H1 (cell line): ENCODE measurements at regions not wholly inside any gene's neighbourhood (a gene's known extent, or its start where the extent isn't known, plus 50 kb on each side); places are given as distances from the start of the nearest gene placed in this dataset.

Source experiments
- CTCF ChIA-PET: fragments of 300-600 bp; sonication (Branson Sonifier 250); formaldehyde crosslinking; loops from one replicate; lab custom pipeline; 2021; ENCODE audit not compliant: partially characterized antibody; lab: Charles Lee
- POLR2A ChIA-PET: fragments of 300-600 bp; sonication (Branson Sonifier 250); formaldehyde crosslinking; loops from one replicate; lab custom pipeline; 2021; ENCODE audit warnings: inconsistent platforms; ENCODE audit not compliant: partially characterized antibody; lab: Charles Lee
- DNase-seq, 2 experiments: peaks; one replicate each; pipeline versions ENCODE4 v3.0.0 to v3.0.0-alpha.2; 2010 to 2022; ENCODE audit warnings: low spot score in 2 of 2, low read depth in 1 of 2, mixed read lengths in 1 of 2
- FAIRE-seq: peaks from 2 replicates; lab custom pipeline; 2011; peaks lifted over from hg19 to GRCh38; lab: Jason Lieb, UNC
- H2AFZ ChIP-seq: 2 replicates; pipeline ENCODE4 v1.8.1; 2012; ENCODE audit warnings: low read length, inconsistent platforms
- H2AK5ac ChIP-seq: 2 replicates; pipeline ENCODE4 v1.6.1; 2013; ENCODE audit warnings: low read depth, low read length
- H2BK120ac ChIP-seq: replicated peaks from 2 replicates; pipeline ENCODE3; 2013; ENCODE audit warnings: low read depth, low read length, inconsistent platforms
- H2BK12ac ChIP-seq: 2 replicates; pipeline ENCODE4 v1.6.1; 2013; ENCODE audit warnings: low read depth, low read length
- H2BK15ac ChIP-seq: 2 replicates; pipeline ENCODE4 v1.6.1; 2013; ENCODE audit warnings: low read length
- H2BK20ac ChIP-seq: 2 replicates; pipeline ENCODE4 v1.6.1; 2013; ENCODE audit warnings: low read length
- H2BK5ac ChIP-seq: 2 replicates; pipeline ENCODE4 v1.6.1; 2013; ENCODE audit warnings: low read depth, low read length
- H3K14ac ChIP-seq: 2 replicates; pipeline ENCODE4 v1.6.1; 2013; ENCODE audit warnings: inconsistent platforms; ENCODE audit not compliant: insufficient read length
- H3K18ac ChIP-seq: 2 replicates; pipeline ENCODE4 v1.6.1; 2013; ENCODE audit warnings: low read length; ENCODE audit errors: extremely low read depth
- H3K23ac ChIP-seq: 2 replicates; pipeline ENCODE4 v1.6.1; 2013; ENCODE audit warnings: inconsistent platforms; ENCODE audit not compliant: insufficient read length
- H3K23me2 ChIP-seq: 2 replicates; pipeline ENCODE4 v1.6.1; 2013; ENCODE audit warnings: low read depth, low read length
- H3K27ac ChIP-seq: 2 replicates; pipeline ENCODE4 v1.6.1; 2011; ENCODE audit warnings: low read depth, low read length, inconsistent platforms
- H3K27me3 ChIP-seq, 4 experiments: replicated peaks in 1 of 4; 1 replicate in 1 of 4; 2 replicates in 3 of 4; pipeline versions ENCODE4 v1.6.1 to v1.8.1; 2011 to 2013; ENCODE audit warnings: low read length in 3 of 4, mild to moderate bottlenecking in 3 of 4, inconsistent platforms in 2 of 4, mixed read lengths in 2 of 4, moderate library complexity in 1 of 4; ENCODE audit not compliant: control insufficient read depth in 3 of 4, insufficient read depth in 3 of 4; ENCODE audit errors: extremely low read depth in 1 of 4
- H3K36me3 ChIP-seq, 4 experiments: 2 replicates each; pipeline versions ENCODE4 v1.6.1 to v1.8.1; 2011 to 2013; ENCODE audit warnings: mild to moderate bottlenecking in 4 of 4, low read length in 3 of 4, moderate library complexity in 2 of 4, control low read depth in 1 of 4, inconsistent platforms in 1 of 4; ENCODE audit not compliant: insufficient read depth in 4 of 4, control insufficient read depth in 2 of 4
- H3K4ac ChIP-seq: replicated peaks from 2 replicates; pipeline ENCODE3; 2013; ENCODE audit warnings: low read length, low read depth, mixed read lengths, inconsistent platforms; ENCODE audit not compliant: insufficient read length
- H3K4me1 ChIP-seq, 4 experiments: replicated peaks in 1 of 4; 1 replicate in 1 of 4; 2 replicates in 3 of 4; pipeline versions ENCODE4 v1.6.1 to v1.8.1; 2011 to 2013; ENCODE audit warnings: low read length in 3 of 4, inconsistent platforms in 2 of 4, mixed read lengths in 1 of 4; ENCODE audit not compliant: insufficient read depth in 4 of 4, control insufficient read depth in 3 of 4
- H3K4me2 ChIP-seq, 2 experiments: 2 replicates each; pipeline versions ENCODE4 v1.6.1 to v1.8.1; 2011 to 2013; ENCODE audit warnings: low read depth in 2 of 2, low read length in 2 of 2, control low read depth in 1 of 2, inconsistent platforms in 1 of 2, mild to moderate bottlenecking in 1 of 2; ENCODE audit not compliant: insufficient read depth in 1 of 2
- H3K4me3 ChIP-seq, 4 experiments: fragments of 200-600, 300-600 bp in 1 of 4; sonication (generic), shearing (Covaris generic), sonication (Bioruptor Twin) in 1 of 4; 2 replicates each; pipeline versions ENCODE4 v1.5.1 to v1.8.1; 2011 to 2016; ENCODE audit warnings: low read length in 4 of 4, low read depth in 3 of 4, control low read depth in 2 of 4, inconsistent platforms in 2 of 4, mild to moderate bottlenecking in 2 of 4, mixed read lengths in 1 of 4, moderate library complexity in 1 of 4; ENCODE audit not compliant: insufficient read depth in 2 of 4; ENCODE audit errors: extremely low read depth in 1 of 4
- H3K56ac ChIP-seq: replicated peaks from 2 replicates; pipeline ENCODE3; 2013; ENCODE audit warnings: low read depth, mild to moderate bottlenecking, mixed read lengths, low read length, inconsistent platforms; ENCODE audit not compliant: insufficient read length
- H3K79me1 ChIP-seq: 2 replicates; pipeline ENCODE4 v1.6.1; 2013; ENCODE audit warnings: low read depth, low read length, control low read depth
- H3K79me2 ChIP-seq, 2 experiments: 2 replicates each; pipeline versions ENCODE4 v1.6.1 to v1.8.1; 2012 to 2013; ENCODE audit warnings: low read length in 2 of 2, mild to moderate bottlenecking in 2 of 2, inconsistent platforms in 1 of 2; ENCODE audit not compliant: insufficient read depth in 2 of 2, control insufficient read depth in 1 of 2
- H3K9ac ChIP-seq, 4 experiments: replicated peaks in 1 of 4; 1 replicate in 1 of 4; 2 replicates in 3 of 4; pipeline versions ENCODE4 v1.6.1 to v1.8.1; 2011 to 2013; ENCODE audit warnings: low read depth in 3 of 4, low read length in 3 of 4, control low read depth in 2 of 4, mild to moderate bottlenecking in 2 of 4, moderate library complexity in 2 of 4, inconsistent platforms in 1 of 4; ENCODE audit errors: extremely low read depth in 1 of 4
- H3K9me3 ChIP-seq, 2 experiments: 2 replicates each; pipeline versions ENCODE4 v1.6.1 to v1.8.1; 2012 to 2013; ENCODE audit warnings: mild to moderate bottlenecking in 2 of 2, moderate library complexity in 2 of 2, control low read depth in 1 of 2, inconsistent platforms in 1 of 2, low read depth in 1 of 2, low read length in 1 of 2, mixed read lengths in 1 of 2; ENCODE audit not compliant: insufficient read depth in 2 of 2
- H4K20me1 ChIP-seq, 2 experiments: replicated peaks in 1 of 2; 2 replicates each; pipeline versions ENCODE3 to v1.8.1; 2011 to 2013; ENCODE audit warnings: inconsistent platforms in 2 of 2, low read length in 2 of 2, mild to moderate bottlenecking in 1 of 2; ENCODE audit not compliant: insufficient read depth in 2 of 2, control insufficient read depth in 1 of 2
- H4K5ac ChIP-seq: 2 replicates; pipeline ENCODE4 v1.6.1; 2013; ENCODE audit warnings: low read length, low read depth, mixed read lengths, inconsistent platforms; ENCODE audit not compliant: insufficient read length
- H4K8ac ChIP-seq: 2 replicates; pipeline ENCODE4 v1.8.0; 2013; ENCODE audit warnings: mild to moderate bottlenecking, moderate library complexity, low read length, inconsistent platforms; ENCODE audit not compliant: insufficient read depth; ENCODE audit errors: extremely low read depth
- H4K91ac ChIP-seq: replicated peaks from 2 replicates; pipeline ENCODE3; 2013; ENCODE audit warnings: low read length, mixed read lengths, inconsistent platforms; ENCODE audit not compliant: insufficient read length
- BCL11A ChIP-seq, 2 experiments: IDR thresholded peaks; one replicate each; pipeline ENCODE4 v1.6.1; 2011; ENCODE audit warnings: low read depth in 2 of 2, low read length in 2 of 2, mild to moderate bottlenecking in 2 of 2
- CTCF ChIP-seq, 3 experiments: IDR thresholded peaks; 1 replicate in 2 of 3; 2 replicates in 1 of 3; pipeline versions ENCODE4 v1.5.1 to v1.6.1; 2011; ENCODE audit warnings: low read length in 3 of 3, mild to moderate bottlenecking in 3 of 3, inconsistent platforms in 2 of 3, low read depth in 1 of 3, moderate library complexity in 1 of 3; ENCODE audit not compliant: insufficient read depth in 1 of 3; ENCODE audit errors: control extremely low read depth in 1 of 3
- E2F6 ChIP-seq: IDR thresholded peaks from 2 replicates; pipeline ENCODE4 v1.6.1; 2012; ENCODE audit warnings: inconsistent platforms
- EZH2 ChIP-seq: fragments of 200-600 bp; sonication (generic); IDR thresholded peaks from 2 replicates; pipeline ENCODE4 v1.7.1; 2012; ENCODE audit warnings: low read depth, mild to moderate bottlenecking, moderate library complexity, low read length, inconsistent platforms; ENCODE audit not compliant: severe bottlenecking
- GTF2F1 ChIP-seq: IDR thresholded peaks from 2 replicates; pipeline ENCODE4 v1.6.1; 2012; ENCODE audit warnings: low read depth, low read length, improper control_type of control experiment, borderline replicate concordance
- JUND ChIP-seq: IDR thresholded peaks from 2 replicates; pipeline ENCODE4 v1.6.1; 2011; ENCODE audit warnings: mild to moderate bottlenecking, improper control_type of control experiment, low read length
- KDM1A ChIP-seq: fragments of 200-600, 300-600 bp; sonication (generic); IDR thresholded peaks from 2 replicates; pipeline ENCODE4 v1.7.1; 2016; ENCODE audit warnings: mild to moderate bottlenecking, low read length, borderline replicate concordance
- SUZ12 ChIP-seq: fragments of 200-600 bp; sonication (generic); IDR thresholded peaks from 2 replicates; pipeline ENCODE4 v1.6.1; 2012; ENCODE audit warnings: mild to moderate bottlenecking, inconsistent platforms, low read length, moderate library complexity, mixed read lengths
- TAF1 ChIP-seq: IDR thresholded peaks from 2 replicates; pipeline ENCODE4 v1.6.1; 2011; ENCODE audit warnings: mild to moderate bottlenecking, low read depth, low read length
- TAF7 ChIP-seq: optimal IDR thresholded peaks from 2 replicates; pipeline ENCODE3; 2011; ENCODE audit warnings: low read depth, mild to moderate bottlenecking, inconsistent platforms, low read length, moderate library complexity, borderline replicate concordance
- ZNF274 ChIP-seq: IDR thresholded peaks from 2 replicates; pipeline ENCODE4 v1.7.0; 2012; ENCODE audit warnings: low read length, borderline replicate concordance; ENCODE audit errors: extremely low read depth
- WGBS, 2 experiments: shearing (Covaris generic) in 1 of 2; methylation state at CpG; one replicate each; pipeline versions ENCODE4 v1.1.6 to v1.1.7; 2013 to 2015; ENCODE audit warnings: low lambda C conversion rate in 2 of 2, mixed read lengths in 2 of 2, inconsistent platforms in 1 of 2, low coverage in 1 of 2, missing lambda C conversion rate in 1 of 2; ENCODE audit not compliant: insufficient replicate concordance in 2 of 2, insufficient coverage in 1 of 2, insufficient read length in 1 of 2; ENCODE audit errors: extremely low coverage in 1 of 2, missing lambda C conversion rate in 1 of 2; 5-methylcytosine and 5-hydroxymethylcytosine counted together

- Histone ChIP-seq H3K4me1 (no peaks in the 10 kb centered on the region), H3K9me3 (no peaks in the 10 kb centered on the region), H3K4me2 (no peak overlapping the region), H3K4ac (no peak overlapping the region), H2BK20ac (no peak overlapping the region), H3K14ac (no peak overlapping the region), H4K20me1 (no peaks in the 10 kb centered on the region), H3K18ac (no peak overlapping the region), H3K9ac (no peak overlapping the region), H2AFZ (no peak overlapping the region), H3K23me2 (0 out of 2 replicates have a peak, but pooled peaks cover 2% of the 10 kb centered on the region), H3K56ac (no peak overlapping the region), H3K27ac (no peak overlapping the region), H3K27me3 (no peaks in the 10 kb centered on the region), H3K36me3 (no peaks in the 10 kb centered on the region), H3K79me1 (no peaks in the 10 kb centered on the region), H2BK5ac (no peak overlapping the region), H3K79me2 (no peaks in the 10 kb centered on the region), H4K91ac (no peak overlapping the region), H4K5ac (no peak overlapping the region), H2BK15ac (no peak overlapping the region), H3K23ac (no peak overlapping the region), H4K8ac (no peak overlapping the region), H2BK120ac (no peak overlapping the region), H2BK12ac (no peak overlapping the region), H3K4me3 (no peak overlapping the region), H2AK5ac (no peak overlapping the region)
- ChIA-PET POLR2A (no interaction called here), CTCF (interaction anchor here (1.0 kb wide), 1 partner anchor 800 kb away, joined by 3 read pairs; no protein-coding TSS in a partner anchor)
- no peak for FAIRE-seq
- DNase-seq: no peak
- TF ChIP-seq JUND (no peak), TAF1 (no peak), EZH2 (no peak), KDM1A (no peak), E2F6 (no peak), TAF7 (no peak), SUZ12 (no peak), ZNF274 (no peak), BCL11A (IDR thresholded peaks at IDR 0.05; ENCODE audit: low read depth in 2 of 2, low read length in 2 of 2) (no peak), GTF2F1 (no peak), CTCF (IDR thresholded peaks at IDR 0.05; ENCODE audit: control extremely low read depth in 1 of 3, insufficient read depth in 1 of 3, low read depth in 1 of 3, low read length in 3 of 3) (no peak)
- 79% methylated on average over 2 of the region's 2 CpGs; no CpG with 5 or more reads in 1 of the 2 experiments for WGBS, 2 experiments
These were observed 327.6 kb downstream of the IRS1 start for GRCh38 chr2:226471987-226472470.
